Spleen (tissue), 11 donors: ENCODE measurements at regions not wholly inside any gene's neighbourhood (a gene's known extent, or its start where the extent isn't known, plus 50 kb on each side); places are given as distances from the start of the nearest gene placed in this dataset.

Source experiments
- DNase-seq: peaks from one replicate; pipeline ENCODE4 v3.0.0-alpha.2; 2020
- H3K27ac ChIP-seq, 8 donors: fragments of 200-600 bp; sonication (generic) in 7 of 8; 1 replicate in 4 of 8; 2 replicates in 4 of 8; pipeline versions ENCODE4 v1.5.0 to v1.8.0; 2016 to 2021; ENCODE audit warnings: inconsistent platforms in 4 of 8, mild to moderate bottlenecking in 4 of 8, moderate library complexity in 1 of 8
- H3K27me3 ChIP-seq, 7 donors: fragments of 200-600 bp; sonication (generic) in 6 of 7; replicated peaks in 1 of 7; 1 replicate in 4 of 7; 2 replicates in 3 of 7; pipeline versions ENCODE4 v1.5.0 to v1.8.0; 2016 to 2021; ENCODE audit warnings: inconsistent platforms in 3 of 7, mild to moderate bottlenecking in 1 of 7
- H3K36me3 ChIP-seq, 6 donors: fragments of 200-600 bp; sonication (generic) in 5 of 6; 1 replicate in 4 of 6; 2 replicates in 2 of 6; pipeline versions ENCODE4 v1.5.0 to v1.8.0; 2016 to 2021; ENCODE audit warnings: inconsistent platforms in 2 of 6
- H3K4me1 ChIP-seq, 6 donors: fragments of 200-600 bp; sonication (generic) in 5 of 6; 1 replicate in 3 of 6; 2 replicates in 3 of 6; pipeline versions ENCODE4 v1.5.0 to v1.8.0; 2016 to 2021; ENCODE audit warnings: inconsistent platforms in 3 of 6
- H3K4me3 ChIP-seq, 8 donors: fragments of 200-600 bp; sonication (generic) in 7 of 8; 1 replicate in 4 of 8; 2 replicates in 4 of 8; pipeline versions ENCODE4 v1.5.0 to v1.8.0; 2016 to 2021; ENCODE audit warnings: inconsistent platforms in 4 of 8, mild to moderate bottlenecking in 4 of 8, moderate library complexity in 2 of 8
- H3K9me3 ChIP-seq, 8 donors: fragments of 200-600 bp; sonication (generic) in 7 of 8; 1 replicate in 4 of 8; 2 replicates in 4 of 8; pipeline versions ENCODE4 v1.5.0 to v1.8.0; 2016 to 2021; ENCODE audit warnings: inconsistent platforms in 4 of 8
- POLR2A ChIP-seq, 3 donors: fragments of 450-650 bp; IDR thresholded peaks; one replicate each; pipeline ENCODE4 v1.5.1; 2017; ENCODE audit warnings: antibody characterized with exemption in 3 of 3, mild to moderate bottlenecking in 1 of 3
- POLR2AphosphoS5 ChIP-seq, 3 donors: sonication (generic); formaldehyde crosslinking; IDR thresholded peaks; one replicate each; pipeline ENCODE4 v1.5.1; 2017; ENCODE audit warnings: antibody characterized with exemption in 3 of 3
- WGBS, 5 donors: extraction: QIAGEN DNeasy Blood & Tissue Kit in 3 of 5; methylation state at CpG; one replicate each; pipeline versions ENCODE4 v1.1.5 to v1.1.7; 2013 to 2018; 5-methylcytosine and 5-hydroxymethylcytosine counted together
- intact Hi-C: fragments of 100-400 bp; cut with DNase I; formaldehyde crosslinking; loops from one replicate; pipeline ENCODE4 v1.15.0; 2023; ENCODE audit warnings: low total_unique reads
- TF ChIP-seq, protein P1 (sequence below), 11 experiments: fragments of 200-600 bp in 7 of 11; fragments of 450-650 bp in 4 of 11; sonication (generic) in 4 of 11; IDR thresholded peaks in 8 of 11; conservative IDR thresholded peaks in 3 of 11; 1 replicate in 7 of 11; 2 replicates in 4 of 11; pipeline versions ENCODE4 v1.4.0 to v1.8.0; 2016 to 2021; ENCODE audit warnings: antibody characterized with exemption in 11 of 11, inconsistent platforms in 4 of 11, mild to moderate bottlenecking in 1 of 11
- donor health status: healthy with polysubstance abuse.
- donor health status: DM: no; HTN: no; CAD: no; lungs with moderate emphysema.
- donor health status: DM: no; HTN: no; CAD: no.
- donor health status: Bipolar disorder and iron deficiency.
- donor health status: healthy.
- donor health status: DM: no; HTN: no; CAD: no.
- donor health status: DM: yes; HTN: yes; CAD: no.

DNA sequence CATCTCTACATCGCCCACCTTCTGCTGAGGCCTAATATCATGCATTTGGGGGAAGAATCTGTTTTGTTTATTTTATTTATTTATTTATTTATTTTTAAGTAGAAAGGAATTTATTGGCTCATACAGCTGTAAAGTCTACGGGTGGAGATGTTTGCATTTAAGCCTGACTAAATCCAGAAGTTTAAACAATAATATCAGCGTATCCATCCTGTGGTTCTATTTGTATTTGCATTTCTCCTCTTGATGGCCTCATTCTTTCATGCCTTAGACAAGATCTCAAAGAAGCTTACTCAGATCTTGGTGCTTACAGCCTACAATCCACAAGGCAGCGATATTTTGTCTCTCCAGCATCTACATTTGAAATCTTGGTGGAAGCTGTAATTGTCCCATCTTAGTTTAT is 67.1 kb upstream of the CARD18 start:
- H3K4me1 ChIP-seq: peaks cover 0 to 16% (median 2%) of the 10 kb centered on the region in 6 donors
- intact Hi-C loops: no loop called here
- TF ChIP-seq POLR2AphosphoS5 (IDR thresholded peaks at IDR 0.05) (no peak), POLR2A (IDR thresholded peaks at IDR 0.05) (no peak)
- TF ChIP-seq, protein P1, sequence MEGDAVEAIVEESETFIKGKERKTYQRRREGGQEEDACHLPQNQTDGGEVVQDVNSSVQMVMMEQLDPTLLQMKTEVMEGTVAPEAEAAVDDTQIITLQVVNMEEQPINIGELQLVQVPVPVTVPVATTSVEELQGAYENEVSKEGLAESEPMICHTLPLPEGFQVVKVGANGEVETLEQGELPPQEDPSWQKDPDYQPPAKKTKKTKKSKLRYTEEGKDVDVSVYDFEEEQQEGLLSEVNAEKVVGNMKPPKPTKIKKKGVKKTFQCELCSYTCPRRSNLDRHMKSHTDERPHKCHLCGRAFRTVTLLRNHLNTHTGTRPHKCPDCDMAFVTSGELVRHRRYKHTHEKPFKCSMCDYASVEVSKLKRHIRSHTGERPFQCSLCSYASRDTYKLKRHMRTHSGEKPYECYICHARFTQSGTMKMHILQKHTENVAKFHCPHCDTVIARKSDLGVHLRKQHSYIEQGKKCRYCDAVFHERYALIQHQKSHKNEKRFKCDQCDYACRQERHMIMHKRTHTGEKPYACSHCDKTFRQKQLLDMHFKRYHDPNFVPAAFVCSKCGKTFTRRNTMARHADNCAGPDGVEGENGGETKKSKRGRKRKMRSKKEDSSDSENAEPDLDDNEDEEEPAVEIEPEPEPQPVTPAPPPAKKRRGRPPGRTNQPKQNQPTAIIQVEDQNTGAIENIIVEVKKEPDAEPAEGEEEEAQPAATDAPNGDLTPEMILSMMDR (IDR thresholded peaks at IDR 0.05 in 8 of 11, conservative IDR thresholded peaks at IDR 0.05 in 3 of 11): no peak
- no peak overlapping the region for H3K4me3 ChIP-seq
- 90 to 94% (median 93%) methylated on average over 4 of the region's 4 CpGs for WGBS, 5 donors
- no peak overlapping the region for H3K27ac ChIP-seq
- no peaks in the 10 kb centered on the region for H3K27me3 ChIP-seq
- H3K9me3 ChIP-seq: no peaks in the 10 kb centered on the region
- no peaks in the 10 kb centered on the region for H3K36me3 ChIP-seq
- DNase-seq: no peak

DNA sequence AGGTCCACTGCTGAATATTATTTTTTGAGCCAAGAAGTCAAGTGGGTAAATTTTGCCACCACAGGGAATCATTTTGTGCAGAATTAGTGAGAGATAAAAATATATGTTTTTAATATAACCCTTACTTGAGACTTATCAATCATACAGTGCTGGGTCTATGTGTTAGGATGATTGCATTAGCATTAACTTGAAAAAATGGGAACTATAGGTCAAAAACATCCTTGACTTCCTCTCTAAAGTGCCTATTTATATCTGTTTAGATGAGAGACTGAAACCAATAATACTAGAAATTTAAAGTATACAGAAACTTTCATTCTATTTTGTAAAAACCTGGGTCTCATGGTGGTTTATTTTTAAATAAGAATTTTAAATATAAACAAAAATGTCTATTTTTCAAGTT is 65.1 kb upstream of the CARD18 start:
- Histone ChIP-seq H3K27ac (peak overlapping the region in 1 of 8 donors; percentile 2), H3K4me3 (no peak overlapping the region), H3K4me1 (peaks cover 0 to 16% (median 2%) of the 10 kb centered on the region in 6 donors), H3K27me3 (no peaks in the 10 kb centered on the region), H3K9me3 (peaks cover 0 to 1% (median 0%) of the 10 kb centered on the region in 8 donors), H3K36me3 (no peaks in the 10 kb centered on the region)
- TF ChIP-seq, protein P1 (IDR thresholded peaks at IDR 0.05 in 8 of 11, conservative IDR thresholded peaks at IDR 0.05 in 3 of 11): no peak
- TF ChIP-seq POLR2A (IDR thresholded peaks at IDR 0.05) (no peak), POLR2AphosphoS5 (IDR thresholded peaks at IDR 0.05) (no peak)
- DNase-seq: no peak
- intact Hi-C loops: no loop called here

DNA sequence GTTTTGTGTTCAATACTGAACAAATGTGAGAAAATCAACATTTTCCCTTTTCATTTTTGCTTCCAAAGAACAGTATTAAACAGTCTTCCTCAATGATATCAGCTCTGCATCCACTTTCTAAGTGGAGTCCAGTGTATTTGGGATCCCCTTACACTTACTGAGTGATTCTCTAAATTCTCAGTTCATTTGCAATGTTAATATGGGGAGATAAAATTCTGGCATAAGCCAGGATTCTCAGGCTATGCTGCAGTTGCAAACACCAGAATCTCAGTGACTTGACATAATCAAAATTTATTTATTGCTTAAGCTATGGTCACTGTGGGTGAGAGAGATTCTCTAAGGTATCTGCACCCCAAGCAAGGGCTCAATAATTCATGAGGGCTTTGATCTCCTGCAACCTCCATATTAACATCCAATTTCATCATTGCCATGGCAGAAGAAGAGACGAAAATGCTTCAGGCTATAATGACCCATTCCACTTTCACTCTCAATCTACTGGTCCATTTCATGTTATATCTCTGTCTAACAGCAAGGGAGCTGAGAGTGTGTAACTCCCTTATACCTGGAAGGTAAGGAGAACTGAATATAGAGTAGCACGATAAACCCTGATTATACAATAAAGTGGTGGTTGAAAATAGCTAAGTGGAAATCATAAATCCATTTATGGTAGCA is 64.1 kb upstream of the CARD18 start:
- TF ChIP-seq POLR2A (IDR thresholded peaks at IDR 0.05) (no peak), POLR2AphosphoS5 (IDR thresholded peaks at IDR 0.05) (no peak)
- TF ChIP-seq, protein P1 (IDR thresholded peaks at IDR 0.05 in 8 of 11, conservative IDR thresholded peaks at IDR 0.05 in 3 of 11): no peak
- H3K4me3 ChIP-seq: no peak overlapping the region
- H3K36me3 ChIP-seq: no peaks in the 10 kb centered on the region
- 67 to 93% (median 92%) methylated on average over 2 of the region's 2 CpGs for WGBS, 5 donors
- peaks cover 0 to 16% (median 2%) of the 10 kb centered on the region in 6 donors for H3K4me1 ChIP-seq
- peaks cover 0 to 3% (median 0%) of the 10 kb centered on the region in 8 donors for H3K9me3 ChIP-seq
- no peaks in the 10 kb centered on the region for H3K27me3 ChIP-seq
- DNase-seq: no peak
- intact Hi-C loops: no loop called here
- H3K27ac ChIP-seq: no peak overlapping the region

DNA sequence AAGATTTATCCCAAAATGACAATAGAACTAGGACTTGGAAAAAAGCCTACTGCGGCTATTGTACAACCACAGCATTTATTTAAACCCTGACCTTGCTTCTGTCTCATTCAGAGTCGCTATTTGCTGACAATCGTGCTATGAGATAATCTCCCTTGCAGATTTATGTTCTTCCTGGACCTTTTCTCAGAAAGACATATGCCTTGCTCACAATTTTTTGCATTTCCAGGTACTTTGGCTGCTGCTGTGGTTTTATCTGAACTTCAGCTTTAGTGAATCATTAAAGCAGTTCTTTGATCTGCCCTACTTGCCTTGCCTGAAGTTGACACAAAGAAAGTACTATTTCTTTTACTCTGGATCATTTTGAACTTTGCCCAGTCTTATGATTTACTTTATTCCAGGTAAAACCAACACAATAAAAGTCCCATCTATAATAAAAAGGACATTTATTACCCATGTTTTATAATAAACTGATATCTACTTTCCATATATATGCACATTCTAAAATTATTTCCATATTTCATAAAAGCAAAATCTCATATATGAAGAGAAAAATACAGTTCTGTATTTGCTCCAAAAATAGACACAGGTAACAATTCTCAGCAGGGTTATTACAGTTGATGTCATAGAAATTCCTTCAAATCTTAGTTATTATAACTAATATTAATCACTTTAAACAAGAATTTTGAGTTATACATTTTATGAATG is 63.4 kb upstream of the CARD18 start:
- DNase-seq: no peak
- intact Hi-C loops: no loop called here
- TF ChIP-seq POLR2AphosphoS5 (IDR thresholded peaks at IDR 0.05) (no peak), POLR2A (IDR thresholded peaks at IDR 0.05) (no peak)
- Histone ChIP-seq H3K4me3 (no peak overlapping the region), H3K27me3 (no peaks in the 10 kb centered on the region), H3K36me3 (no peaks in the 10 kb centered on the region), H3K4me1 (peaks cover 0 to 16% (median 2%) of the 10 kb centered on the region in 6 donors), H3K9me3 (peaks cover 0 to 3% (median 0%) of the 10 kb centered on the region in 8 donors), H3K27ac (peak overlapping the region in 1 of 8 donors; percentile 14)
- 35 to 48% (median 43%) methylated on average over 3 of the region's 3 CpGs for WGBS, 5 donors
